HG03196 (cell line): ENCODE measurements at regions not wholly inside any gene's neighbourhood (a gene's known extent, or its start where the extent isn't known, plus 50 kb on each side); places are given as distances from the start of the nearest gene placed in this dataset.

Experiments used
- ATAC-seq: cut with Tn5 transposase; IDR thresholded peaks from one replicate; pipeline ENCODE4 v1.9.1; 2021; ENCODE audit not compliant: unreplicated experiment

GRCh38 chr13:90776051-90776748 lies 571.3 kb upstream of the MIR17HG start:
- no peak for ATAC-seq

GRCh38 chr13:90783273-90783672 lies 564.2 kb upstream of the MIR17HG start:
- no peak for ATAC-seq

- no peak for ATAC-seq
Measured at GRCh38 chr13:90787007-90787406, 560.5 kb upstream of the MIR17HG start.

GRCh38 chr13:90792335-90792734 lies 555.2 kb upstream of the MIR17HG start:
- no peak for ATAC-seq

- no peak for ATAC-seq
Measured at GRCh38 chr13:90793261-90793820, 554.1 kb upstream of the MIR17HG start.

GRCh38 chr13:90796474-90796873 lies 551.0 kb upstream of the MIR17HG start:
- ATAC-seq, result no peak

- no peak for ATAC-seq
Measured at GRCh38 chr13:90797335-90797734, 550.2 kb upstream of the MIR17HG start.

GRCh38 chr13:90798381-90798780 lies 549.1 kb upstream of the MIR17HG start:
- no peak for ATAC-seq

GRCh38 chr13:90800082-90800746 lies 547.3 kb upstream of the MIR17HG start:
- no peak for ATAC-seq

- no peak for ATAC-seq
Measured at GRCh38 chr13:90801621-90802020, 545.9 kb upstream of the MIR17HG start.

- ATAC-seq, result no peak
Measured at GRCh38 chr13:90803210-90803609, 544.3 kb upstream of the MIR17HG start.

- ATAC-seq, result no peak
Measured at GRCh38 chr13:90806016-90806615, 541.4 kb upstream of the MIR17HG start.

GRCh38 chr13:90806892-90807291 lies 540.6 kb upstream of the MIR17HG start:
- ATAC-seq, result no peak

GRCh38 chr13:90808838-90809237 lies 538.6 kb upstream of the MIR17HG start:
- ATAC-seq, result no peak

GRCh38 chr13:90824032-90824431 lies 523.5 kb upstream of the MIR17HG start:
- no peak for ATAC-seq

GRCh38 chr13:90826688-90827087 lies 520.8 kb upstream of the MIR17HG start:
- no peak for ATAC-seq

GRCh38 chr13:90830782-90831181 lies 516.7 kb upstream of the MIR17HG start:
- no peak for ATAC-seq

- no peak for ATAC-seq
Measured at GRCh38 chr13:90833951-90834350, 513.5 kb upstream of the MIR17HG start.

GRCh38 chr13:90834700-90835099 lies 512.8 kb upstream of the MIR17HG start:
- ATAC-seq, result no peak

- ATAC-seq, result no peak
Measured at GRCh38 chr13:90835826-90836225, 511.7 kb upstream of the MIR17HG start.

- no peak for ATAC-seq
Measured at GRCh38 chr13:90838317-90838960, 509.0 kb upstream of the MIR17HG start.
